ENCODE measurements at regions not wholly inside any gene's neighbourhood (a gene's known extent, or its start where the extent isn't known, plus 50 kb on each side); places are given as distances from the start of the nearest gene placed in this dataset.
A peak's percentile ranks its signal among the peaks of the same experiment; 100 is the strongest.

- Mint-ChIP-seq H3K4me1 (no peaks in the 10 kb centered on the region), H3K27me3 (no peaks in the 10 kb centered on the region), H3K36me3 (ENCODE audit: low read depth) (no peaks in the 10 kb centered on the region), H3K4me3 (no peak overlapping the region), H3K9me3 (no peaks in the 10 kb centered on the region), H3K27ac (no peak overlapping the region)
- no peak for DNase-seq
- intact Hi-C loops (cut with micrococcal nuclease): no loop called here
These were observed 58.8 kb upstream of the MSTN start for GRCh38 chr2:190121305-190121704.

DNA sequence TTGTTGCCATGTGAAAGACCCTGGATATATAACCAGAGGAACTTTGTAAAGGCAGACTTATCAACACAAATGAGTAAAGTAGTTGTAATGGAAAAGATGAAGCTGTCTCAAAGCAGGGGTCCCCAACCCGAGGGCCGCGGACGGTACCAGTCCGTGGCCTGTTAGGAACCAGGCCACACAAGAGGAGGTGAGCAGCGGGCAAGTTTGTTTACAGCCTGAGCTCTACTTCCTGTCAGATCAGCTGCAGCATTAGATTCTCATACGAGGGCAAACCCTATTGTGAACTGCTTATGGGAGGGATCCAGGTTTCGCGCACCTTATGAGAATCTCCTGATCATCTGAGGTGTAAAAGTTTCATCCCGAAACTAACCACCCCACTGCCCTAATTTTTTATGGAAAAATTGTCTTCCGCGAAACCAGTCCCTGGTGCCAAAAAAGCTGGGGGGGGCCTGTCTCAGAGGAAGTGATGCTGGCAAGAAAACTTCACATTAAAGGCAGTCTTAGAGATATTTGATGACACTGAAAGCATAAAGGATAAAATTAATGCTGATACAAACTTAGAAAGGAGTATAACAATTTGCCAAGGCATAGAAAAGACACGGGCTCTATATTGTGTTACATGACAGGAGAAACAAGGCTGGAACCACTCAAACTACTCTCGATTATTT lies 57.5 kb upstream of the MSTN start:
- Mint-ChIP-seq H3K4me1 (no peaks in the 10 kb centered on the region), H3K27ac (no peak overlapping the region), H3K9me3 (no peaks in the 10 kb centered on the region), H3K27me3 (no peaks in the 10 kb centered on the region), H3K36me3 (ENCODE audit: low read depth) (no peaks in the 10 kb centered on the region), H3K4me3 (peak overlapping the region; percentile 3)
- intact Hi-C loops (cut with micrococcal nuclease): no loop called here
- peak; percentile 62 for DNase-seq

- Mint-ChIP-seq H3K27me3 (no peaks in the 10 kb centered on the region), H3K27ac (no peak overlapping the region), H3K4me3 (peak overlapping the region; percentile 3), H3K4me1 (no peaks in the 10 kb centered on the region), H3K9me3 (no peaks in the 10 kb centered on the region), H3K36me3 (ENCODE audit: low read depth) (no peaks in the 10 kb centered on the region)
- intact Hi-C loops (cut with micrococcal nuclease): no loop called here
- DNase-seq: peak; percentile 62
These were observed 56.7 kb upstream of the MSTN start for GRCh38 chr2:190119257-190119656.

GRCh38 chr2:190117305-190117704 lies 54.8 kb upstream of the MSTN start:
- Mint-ChIP-seq H3K4me3 (no peak overlapping the region), H3K27me3 (no peaks in the 10 kb centered on the region), H3K36me3 (ENCODE audit: low read depth) (no peaks in the 10 kb centered on the region), H3K27ac (no peak overlapping the region), H3K4me1 (no peaks in the 10 kb centered on the region), H3K9me3 (no peaks in the 10 kb centered on the region)
- intact Hi-C loops (cut with micrococcal nuclease): no loop called here
- no peak for DNase-seq

- peaks cover 4% of the 10 kb centered on the region for H3K27me3 Mint-ChIP-seq
- H3K4me3 Mint-ChIP-seq: no peak overlapping the region
- H3K27ac Mint-ChIP-seq: no peak overlapping the region
- H3K9me3 Mint-ChIP-seq: no peaks in the 10 kb centered on the region
- no peaks in the 10 kb centered on the region for H3K36me3 Mint-ChIP-seq (ENCODE audit: low read depth)
- H3K4me1 Mint-ChIP-seq: no peaks in the 10 kb centered on the region
- intact Hi-C loops (cut with micrococcal nuclease): no loop called here
- no peak for DNase-seq
These were observed 50.5 kb upstream of the MSTN start for GRCh38 chr2:190113000-190113399.
